GM23338 (cell line): ENCODE measurements at regions not wholly inside any gene's neighbourhood (a gene's known extent, or its start where the extent isn't known, plus 50 kb on each side); places are given as distances from the start of the nearest gene placed in this dataset.
"Not testable (repeated sequence)": the region's sequence is repeated elsewhere in the genome, so short reads cannot be mapped to it uniquely, and the experiment has no call there.

Source experiments
- ATAC-seq: fragments of 200-7000 bp; cut with Tn5 transposase; 3 replicates; pipeline ENCODE4 v1.9.1; 2020
- DNase-seq: peaks from one replicate; pipeline ENCODE4 v3.0.0-alpha.2; 2015; ENCODE audit warnings: low spot score
- H2AFZ ChIP-seq: fragments of 200-600 bp; sonication (generic); 2 replicates; pipeline ENCODE4 v1.8.0; 2016; ENCODE audit warnings: antibody characterized with exemption, mild to moderate bottlenecking, moderate library complexity
- H3F3A ChIP-seq: fragments of 200-600 bp; sonication (generic); replicated peaks from 2 replicates; pipeline ENCODE4 v1.8.0; 2017; ENCODE audit warnings: antibody characterized with exemption, mixed run types, low read depth
- H3K27ac ChIP-seq: fragments of 200-600 bp; sonication (generic); 2 replicates; pipeline ENCODE4 v1.6.1; 2016; ENCODE audit warnings: low read depth
- H3K27me3 ChIP-seq: fragments of 200-600 bp; sonication (generic); 2 replicates; pipeline ENCODE4 v1.8.0; 2016; ENCODE audit warnings: mild to moderate bottlenecking, mixed run types, moderate library complexity; ENCODE audit not compliant: insufficient read depth
- H3K36me3 ChIP-seq: fragments of 200-600 bp; sonication (generic); 2 replicates; pipeline ENCODE4 v1.8.0; 2016; ENCODE audit warnings: mild to moderate bottlenecking; ENCODE audit not compliant: insufficient read depth
- H3K4me1 ChIP-seq: fragments of 200-600 bp; sonication (generic); 2 replicates; pipeline ENCODE4 v1.8.0; 2016; ENCODE audit warnings: mild to moderate bottlenecking, moderate library complexity; ENCODE audit not compliant: insufficient read depth
- H3K4me2 ChIP-seq: fragments of 200-600 bp; sonication (generic); 2 replicates; pipeline ENCODE4 v1.7.1; 2017; ENCODE audit warnings: mixed run types
- H3K4me3 ChIP-seq: fragments of 200-600 bp; sonication (generic); 2 replicates; pipeline ENCODE4 v1.6.1; 2016; ENCODE audit warnings: mixed run types
- H3K79me2 ChIP-seq: fragments of 200-600 bp; sonication (generic); replicated peaks from 2 replicates; pipeline ENCODE4 v1.8.0; 2017; ENCODE audit warnings: mild to moderate bottlenecking; ENCODE audit not compliant: insufficient read depth
- H3K9me2 ChIP-seq: fragments of 200-600 bp; sonication (generic); 2 replicates; pipeline ENCODE4 v1.8.0; 2017; ENCODE audit not compliant: insufficient read depth
- H4K20me1 ChIP-seq: fragments of 200-600 bp; sonication (generic); replicated peaks from 2 replicates; pipeline ENCODE4 v1.8.0; 2017; ENCODE audit warnings: mild to moderate bottlenecking; ENCODE audit not compliant: insufficient read depth
- H3K27ac Mint-ChIP-seq: 2 replicates; pipeline ENCODE4 v1.8.0; 2020; ENCODE audit warnings: inconsistent platforms, mild to moderate bottlenecking, moderate library complexity, mixed read lengths
- H3K27me3 Mint-ChIP-seq: 3 replicates; pipeline ENCODE4 v1.8.0; 2022; ENCODE audit warnings: low read depth, mild to moderate bottlenecking, moderate library complexity, mixed read lengths, inconsistent platforms; ENCODE audit not compliant: insufficient read depth, poor library complexity
- H3K36me3 Mint-ChIP-seq: 3 replicates; pipeline ENCODE4 v1.8.0; 2021; ENCODE audit warnings: low read depth, mild to moderate bottlenecking, inconsistent platforms, moderate library complexity, mixed read lengths
- H3K4me1 Mint-ChIP-seq: 3 replicates; pipeline ENCODE4 v1.8.0; 2020; ENCODE audit warnings: mild to moderate bottlenecking, inconsistent platforms, mixed read lengths
- H3K4me3 Mint-ChIP-seq: 3 replicates; pipeline ENCODE4 v1.8.0; 2021; ENCODE audit warnings: moderate library complexity, mild to moderate bottlenecking, inconsistent platforms, mixed read lengths
- H3K9me3 Mint-ChIP-seq: 3 replicates; pipeline ENCODE4 v1.8.0; 2020; ENCODE audit warnings: moderate library complexity, mild to moderate bottlenecking, inconsistent platforms, mixed read lengths

- not testable (repeated sequence) for H3K4me2 ChIP-seq, H3F3A ChIP-seq, H3K79me2 ChIP-seq, H2AFZ ChIP-seq, ATAC-seq, H3K36me3 Mint-ChIP-seq, H3K27me3 ChIP-seq, H3K4me3 Mint-ChIP-seq, H3K27me3 Mint-ChIP-seq, H3K27ac Mint-ChIP-seq, H3K36me3 ChIP-seq, H4K20me1 ChIP-seq, DNase-seq, H3K9me2 ChIP-seq, H3K27ac ChIP-seq, H3K4me3 ChIP-seq, H3K9me3 Mint-ChIP-seq
- H3K4me1 Mint-ChIP-seq: peaks cover 19% of the 10 kb centered on the region
- H3K4me1 ChIP-seq: peaks cover 10% of the 10 kb centered on the region
Observed at GRCh38 chr1:121082995-121083394, 101.1 kb downstream of the FAM72B start.

- not testable (repeated sequence) for H3F3A ChIP-seq, H2AFZ ChIP-seq, H3K4me3 ChIP-seq, H3K9me3 Mint-ChIP-seq, ATAC-seq, H3K4me3 Mint-ChIP-seq, H3K9me2 ChIP-seq, H3K27me3 ChIP-seq, H3K4me1 ChIP-seq, H3K27ac Mint-ChIP-seq, H3K79me2 ChIP-seq, H3K4me2 ChIP-seq, H4K20me1 ChIP-seq, H3K36me3 Mint-ChIP-seq, H3K27ac ChIP-seq, H3K4me1 Mint-ChIP-seq, H3K27me3 Mint-ChIP-seq, DNase-seq, H3K36me3 ChIP-seq
Observed at GRCh38 chr1:121086249-121086648, 97.9 kb downstream of the FAM72B start.

GRCh38 chr1:121087221-121087620, 96.9 kb downstream of the FAM72B start:
- H3K27ac Mint-ChIP-seq, H3F3A ChIP-seq, H3K4me3 ChIP-seq, H3K27me3 Mint-ChIP-seq, H3K4me3 Mint-ChIP-seq, H3K9me2 ChIP-seq, H4K20me1 ChIP-seq, H3K4me1 Mint-ChIP-seq, H3K9me3 Mint-ChIP-seq, H3K27ac ChIP-seq, H3K36me3 Mint-ChIP-seq, H2AFZ ChIP-seq, H3K4me2 ChIP-seq, H3K4me1 ChIP-seq, H3K79me2 ChIP-seq, ATAC-seq, DNase-seq, H3K27me3 ChIP-seq, H3K36me3 ChIP-seq: not testable (repeated sequence)

GRCh38 chr1:121088568-121088967, 95.6 kb downstream of the FAM72B start:
- H3K4me2 ChIP-seq, H3K4me3 ChIP-seq, H3K27me3 ChIP-seq, H3K27me3 Mint-ChIP-seq, H3K27ac ChIP-seq, H3K79me2 ChIP-seq, H3K36me3 Mint-ChIP-seq, H2AFZ ChIP-seq, H3K4me3 Mint-ChIP-seq, H3K36me3 ChIP-seq, H3K9me3 Mint-ChIP-seq, H3K4me1 ChIP-seq, H3K4me1 Mint-ChIP-seq, H4K20me1 ChIP-seq, H3F3A ChIP-seq, DNase-seq, H3K27ac Mint-ChIP-seq, H3K9me2 ChIP-seq: not testable (repeated sequence)
- ATAC-seq: peak; percentile 91

GRCh38 chr1:121092329-121092968, 91.7 kb downstream of the FAM72B start:
- H3K27ac ChIP-seq, H3K4me3 Mint-ChIP-seq, H3K79me2 ChIP-seq, H3K27me3 Mint-ChIP-seq, H3K27me3 ChIP-seq, ATAC-seq, H4K20me1 ChIP-seq, H3K9me2 ChIP-seq, H2AFZ ChIP-seq, H3F3A ChIP-seq, H3K9me3 Mint-ChIP-seq, H3K36me3 ChIP-seq, H3K4me1 Mint-ChIP-seq, H3K4me3 ChIP-seq, H3K36me3 Mint-ChIP-seq, DNase-seq, H3K27ac Mint-ChIP-seq, H3K4me1 ChIP-seq, H3K4me2 ChIP-seq: not testable (repeated sequence)

GRCh38 chr1:121095014-121095413, 89.1 kb downstream of the FAM72B start:
- not testable (repeated sequence) for H2AFZ ChIP-seq, H3K4me1 ChIP-seq, H3K9me2 ChIP-seq, H3K4me1 Mint-ChIP-seq, ATAC-seq, H3F3A ChIP-seq, H3K9me3 Mint-ChIP-seq, H3K27me3 ChIP-seq, H3K27ac ChIP-seq, H3K79me2 ChIP-seq, H3K4me2 ChIP-seq, H3K4me3 Mint-ChIP-seq, H4K20me1 ChIP-seq, H3K27me3 Mint-ChIP-seq, DNase-seq, H3K4me3 ChIP-seq, H3K27ac Mint-ChIP-seq, H3K36me3 ChIP-seq, H3K36me3 Mint-ChIP-seq
